Endothelial cell (in vitro differentiated cells): ENCODE measurements at regions not wholly inside any gene's neighbourhood (a gene's known extent, or its start where the extent isn't known, plus 50 kb on each side); places are given as distances from the start of the nearest gene placed in this dataset.

ENCODE experiments used
- DNase-seq: peaks from one replicate; pipeline ENCODE4 v3.0.0; 2021; ENCODE audit warnings: low spot score
- H3K27ac Mint-ChIP-seq: one replicate; pipeline ENCODE4 v1.8.0; 2021; ENCODE audit warnings: mixed read lengths, inconsistent platforms; ENCODE audit not compliant: unreplicated experiment
- H3K27me3 Mint-ChIP-seq: one replicate; pipeline ENCODE4 v1.8.0; 2021; ENCODE audit warnings: mild to moderate bottlenecking, moderate library complexity, mixed read lengths, inconsistent platforms; ENCODE audit not compliant: unreplicated experiment
- H3K36me3 Mint-ChIP-seq: one replicate; pipeline ENCODE4 v1.8.0; 2021; ENCODE audit warnings: mild to moderate bottlenecking, low read depth, mixed read lengths, inconsistent platforms; ENCODE audit not compliant: unreplicated experiment
- H3K4me1 Mint-ChIP-seq: one replicate; pipeline ENCODE4 v1.8.0; 2021; ENCODE audit warnings: mild to moderate bottlenecking, mixed read lengths, inconsistent platforms; ENCODE audit not compliant: unreplicated experiment
- H3K4me3 Mint-ChIP-seq: one replicate; pipeline ENCODE4 v1.8.0; 2021; ENCODE audit warnings: mild to moderate bottlenecking, mixed read lengths, inconsistent platforms; ENCODE audit not compliant: unreplicated experiment
- H3K9me3 Mint-ChIP-seq: one replicate; pipeline ENCODE4 v1.8.0; 2021; ENCODE audit warnings: mixed read lengths, inconsistent platforms; ENCODE audit not compliant: unreplicated experiment
- TF ChIP-seq, protein P1 (sequence below): fragments of 200-600 bp; sonication (generic); IDR thresholded peaks from one replicate; pipeline ENCODE4 v1.5.0; 2021; ENCODE audit warnings: antibody characterized with exemption; ENCODE audit not compliant: unreplicated experiment

DNA sequence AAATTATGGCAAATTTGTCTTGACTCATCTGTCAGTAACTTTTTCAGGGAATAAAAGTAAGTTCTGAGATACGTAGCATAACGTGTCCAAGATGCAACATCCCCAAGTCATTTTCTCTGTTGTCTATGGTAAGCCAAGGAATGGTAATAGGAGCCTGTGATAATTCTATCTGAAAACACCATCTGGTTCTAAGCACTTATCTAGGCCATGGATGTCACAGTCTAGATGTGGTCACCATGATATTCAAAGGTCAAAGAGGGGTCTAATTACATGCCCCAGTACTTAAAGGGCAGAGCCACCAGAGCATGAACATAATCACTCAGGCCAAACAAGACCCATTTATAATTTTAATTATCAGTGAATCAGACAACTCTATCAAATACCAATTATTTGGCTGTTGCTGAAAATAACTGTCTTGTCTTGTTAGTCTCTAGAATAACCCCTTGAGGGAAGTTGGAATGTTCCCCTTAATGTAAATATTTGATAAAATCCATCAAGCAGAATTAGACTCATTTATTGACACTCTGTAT lies 225.1 kb upstream of the MPPED2 start:
- Mint-ChIP-seq H3K4me1 (peaks cover 4% of the 10 kb centered on the region), H3K27me3 (no peaks in the 10 kb centered on the region), H3K4me3 (no peak overlapping the region)

DNA sequence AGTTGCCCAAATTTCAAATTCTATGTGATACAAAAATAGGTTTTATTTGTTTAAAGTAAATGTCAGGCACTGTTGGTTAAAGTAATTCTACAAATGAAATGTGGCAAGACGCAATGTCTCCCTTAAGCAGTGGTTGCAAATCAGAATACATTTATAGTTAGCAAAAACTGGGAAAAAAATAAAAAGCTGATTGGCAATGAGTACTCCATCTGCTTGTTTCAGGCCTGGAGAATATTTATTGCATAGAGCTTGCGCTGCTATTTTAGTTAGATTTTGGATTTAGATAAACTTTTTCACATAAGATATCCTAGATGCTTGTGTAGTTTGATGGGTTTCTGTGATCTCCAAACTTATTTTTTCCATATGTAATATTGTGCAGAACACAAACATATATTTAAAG lies 224.0 kb upstream of the MPPED2 start:
- peaks cover 4% of the 10 kb centered on the region for H3K4me1 Mint-ChIP-seq
- H3K36me3 Mint-ChIP-seq = no peaks in the 10 kb centered on the region
- H3K4me3 Mint-ChIP-seq = no peak overlapping the region
- H3K27me3 Mint-ChIP-seq = no peaks in the 10 kb centered on the region
- H3K9me3 Mint-ChIP-seq = no peaks in the 10 kb centered on the region
- H3K27ac Mint-ChIP-seq = no peak overlapping the region
- TF ChIP-seq, protein P1, sequence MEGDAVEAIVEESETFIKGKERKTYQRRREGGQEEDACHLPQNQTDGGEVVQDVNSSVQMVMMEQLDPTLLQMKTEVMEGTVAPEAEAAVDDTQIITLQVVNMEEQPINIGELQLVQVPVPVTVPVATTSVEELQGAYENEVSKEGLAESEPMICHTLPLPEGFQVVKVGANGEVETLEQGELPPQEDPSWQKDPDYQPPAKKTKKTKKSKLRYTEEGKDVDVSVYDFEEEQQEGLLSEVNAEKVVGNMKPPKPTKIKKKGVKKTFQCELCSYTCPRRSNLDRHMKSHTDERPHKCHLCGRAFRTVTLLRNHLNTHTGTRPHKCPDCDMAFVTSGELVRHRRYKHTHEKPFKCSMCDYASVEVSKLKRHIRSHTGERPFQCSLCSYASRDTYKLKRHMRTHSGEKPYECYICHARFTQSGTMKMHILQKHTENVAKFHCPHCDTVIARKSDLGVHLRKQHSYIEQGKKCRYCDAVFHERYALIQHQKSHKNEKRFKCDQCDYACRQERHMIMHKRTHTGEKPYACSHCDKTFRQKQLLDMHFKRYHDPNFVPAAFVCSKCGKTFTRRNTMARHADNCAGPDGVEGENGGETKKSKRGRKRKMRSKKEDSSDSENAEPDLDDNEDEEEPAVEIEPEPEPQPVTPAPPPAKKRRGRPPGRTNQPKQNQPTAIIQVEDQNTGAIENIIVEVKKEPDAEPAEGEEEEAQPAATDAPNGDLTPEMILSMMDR = no peak
- DNase-seq = no peak

More for the DNA sequence above, 225.1 kb upstream of the MPPED2 start:
- Mint-ChIP-seq H3K27ac (no peak overlapping the region), H3K36me3 (no peaks in the 10 kb centered on the region), H3K9me3 (no peaks in the 10 kb centered on the region)
- DNase-seq = no peak
- TF ChIP-seq, protein P1 = no peak

DNA sequence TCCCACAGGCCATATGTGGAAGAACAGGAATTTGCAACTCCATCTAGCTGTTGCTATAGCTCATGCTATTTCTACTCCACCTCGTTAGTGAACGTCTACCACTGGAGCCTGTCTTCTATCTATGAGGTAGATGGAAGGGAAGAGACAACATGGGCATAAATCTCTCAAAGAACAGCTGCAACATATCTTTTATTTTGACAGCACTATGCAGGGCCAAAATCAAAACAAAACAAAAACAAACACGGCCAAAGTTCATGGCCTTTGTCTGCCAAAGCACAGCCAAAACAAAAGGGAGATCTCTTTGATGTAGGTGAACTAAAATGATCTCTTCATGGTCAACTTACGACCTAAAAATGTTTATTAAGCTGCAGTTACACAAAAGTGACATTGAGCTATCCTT lies 215.2 kb upstream of the MPPED2 start:
- H3K27ac Mint-ChIP-seq = no peak overlapping the region
- H3K4me3 Mint-ChIP-seq = no peak overlapping the region
- no peaks in the 10 kb centered on the region for H3K4me1 Mint-ChIP-seq
- no peaks in the 10 kb centered on the region for H3K36me3 Mint-ChIP-seq
- peaks cover 1% of the 10 kb centered on the region for H3K27me3 Mint-ChIP-seq
- H3K9me3 Mint-ChIP-seq = no peaks in the 10 kb centered on the region
- TF ChIP-seq, protein P1 = no peak
- DNase-seq = no peak

DNA sequence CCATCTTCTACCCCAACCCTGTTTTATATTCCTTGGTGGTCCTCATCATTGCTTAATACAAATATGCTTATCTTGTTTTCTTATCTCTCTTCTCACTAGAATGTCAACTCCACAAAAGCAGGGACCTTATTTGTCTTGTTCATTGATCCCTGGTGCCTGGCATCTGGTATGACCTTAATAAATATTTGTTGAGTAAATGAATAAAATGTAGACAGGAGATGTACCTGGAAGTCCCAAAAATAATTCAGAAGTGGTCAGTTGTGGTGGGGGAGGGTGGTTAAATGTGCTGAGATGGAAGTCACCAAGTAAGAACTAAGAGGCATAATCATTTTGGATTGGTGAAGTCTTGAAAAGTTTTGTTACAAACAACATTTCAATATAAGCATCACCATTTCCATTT lies 214.8 kb upstream of the MPPED2 start:
- no peaks in the 10 kb centered on the region for H3K4me1 Mint-ChIP-seq
- TF ChIP-seq, protein P1 = no peak
- no peak for DNase-seq
- H3K27ac Mint-ChIP-seq = no peak overlapping the region
- H3K36me3 Mint-ChIP-seq = no peaks in the 10 kb centered on the region
- no peak overlapping the region for H3K4me3 Mint-ChIP-seq
- peaks cover 1% of the 10 kb centered on the region for H3K27me3 Mint-ChIP-seq
- no peaks in the 10 kb centered on the region for H3K9me3 Mint-ChIP-seq

DNA sequence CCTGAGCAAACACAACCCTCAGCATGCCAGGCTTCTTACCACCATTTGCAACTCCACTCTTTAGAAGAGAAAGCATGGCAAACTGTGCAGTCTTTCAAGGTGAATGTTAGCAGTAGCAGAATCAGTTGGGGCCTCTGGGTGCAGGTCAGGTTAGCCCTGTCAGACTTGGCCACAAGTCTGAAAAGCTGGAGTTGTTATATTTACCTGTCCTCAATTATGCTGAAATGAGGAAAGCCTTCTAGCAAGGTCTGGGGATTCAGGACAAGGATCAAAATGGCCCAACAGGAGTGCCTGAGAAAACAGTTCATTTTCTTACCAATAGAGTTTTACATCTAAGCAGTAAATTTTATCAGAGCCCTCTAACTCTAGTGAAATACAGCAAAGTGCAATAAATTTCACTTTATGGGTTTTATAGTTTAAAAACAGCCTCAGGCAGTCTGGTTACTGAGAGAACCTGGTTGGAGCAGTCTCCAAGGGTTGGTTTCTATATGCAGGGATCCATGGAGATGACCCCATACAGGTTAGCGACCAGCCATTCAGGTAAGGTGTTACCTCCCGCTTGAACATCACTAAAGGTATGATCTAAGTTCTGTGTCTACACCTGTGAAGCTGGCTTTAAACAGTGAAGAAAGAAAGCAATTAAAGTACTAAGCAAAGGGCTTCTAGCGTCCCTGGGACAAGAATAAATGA lies 212.5 kb upstream of the MPPED2 start:
- Mint-ChIP-seq H3K27me3 (peaks cover 1% of the 10 kb centered on the region), H3K27ac (no peak overlapping the region), H3K4me1 (no peaks in the 10 kb centered on the region), H3K36me3 (no peaks in the 10 kb centered on the region), H3K4me3 (no peak overlapping the region), H3K9me3 (no peaks in the 10 kb centered on the region)
- TF ChIP-seq, protein P1 = no peak
- no peak for DNase-seq
